ENCODE measurements at regions not wholly inside any gene's neighbourhood (a gene's known extent, or its start where the extent isn't known, plus 50 kb on each side); places are given as distances from the start of the nearest gene placed in this dataset.

GRCh38 chr5:6926491-6927038, 213.3 kb downstream of the TENT4A start:
- DNase-seq = no peak

DNA sequence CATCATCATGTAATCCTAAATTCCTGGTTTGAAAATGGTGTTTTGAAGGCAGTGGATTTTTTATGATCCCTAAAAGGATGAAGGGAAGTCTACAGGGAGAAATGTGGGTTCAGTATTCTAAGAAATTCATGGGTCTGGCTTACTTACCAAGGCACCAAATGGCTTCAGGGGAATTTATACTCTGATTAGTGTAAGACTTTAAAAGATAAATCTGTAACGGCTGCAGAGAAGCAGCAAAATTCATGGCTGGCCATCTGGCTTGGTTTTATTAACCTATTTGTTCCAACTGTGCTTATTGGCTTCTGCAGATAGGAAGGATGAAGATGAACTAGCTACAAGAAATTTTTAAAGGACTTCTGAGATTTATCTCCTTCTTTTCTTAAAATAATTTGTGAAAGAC, 222.8 kb downstream of the TENT4A start:
- DNase-seq = no peak

GRCh38 chr5:6937677-6938076, 224.4 kb downstream of the TENT4A start:
- DNase-seq = no peak

GRCh38 chr5:6941631-6942030, 228.4 kb downstream of the TENT4A start:
- no peak for DNase-seq

GRCh38 chr5:6943197-6944112, 230.2 kb downstream of the TENT4A start:
- DNase-seq = no peak

DNA sequence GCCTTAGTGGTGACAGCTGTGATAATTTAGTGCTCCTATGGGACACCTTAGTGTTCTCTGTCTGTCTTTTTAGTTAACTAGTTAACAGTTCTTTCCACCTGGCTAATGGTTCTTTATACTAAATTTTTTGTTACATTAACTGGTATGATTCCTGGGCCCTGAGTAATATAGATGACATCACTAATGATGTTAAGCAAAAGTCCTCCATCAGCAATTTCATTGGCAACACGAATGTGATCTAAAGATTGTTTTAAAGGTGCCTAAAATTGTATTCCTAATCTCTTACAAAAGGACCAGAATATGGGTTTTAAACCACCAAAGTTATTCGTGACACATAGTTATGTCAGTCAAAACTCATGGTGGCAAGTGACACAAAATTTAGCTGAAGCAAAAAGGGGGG, 235.3 kb downstream of the TENT4A start:
- no peak for DNase-seq

DNA sequence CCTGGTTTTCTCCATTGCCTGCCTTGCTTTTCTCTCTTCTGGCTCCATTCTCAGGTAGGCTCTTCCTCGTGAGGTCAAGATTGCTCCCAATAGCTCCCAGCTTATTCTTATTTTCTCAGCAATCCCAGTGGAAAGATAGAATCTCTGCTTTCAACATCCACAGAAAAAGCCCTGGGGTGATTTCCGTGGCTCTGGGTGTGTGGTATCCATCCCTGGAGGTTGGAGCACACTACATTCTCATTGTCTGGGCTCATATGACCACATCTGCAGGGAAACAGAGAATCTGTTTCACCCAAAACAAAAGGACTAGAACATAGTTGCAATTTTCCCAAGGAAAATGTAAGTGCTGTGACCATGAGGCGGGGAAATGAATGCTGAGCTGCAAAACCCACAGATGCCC, 236.0 kb downstream of the TENT4A start:
- DNase-seq = no peak

- no peak for DNase-seq
These were observed 237.0 kb downstream of the TENT4A start for GRCh38 chr5:6950250-6950649.

- no peak for DNase-seq
These were observed 237.6 kb downstream of the TENT4A start for GRCh38 chr5:6950860-6951259.

- DNase-seq = no peak
These were observed 247.9 kb downstream of the TENT4A start for GRCh38 chr5:6961123-6961522.

GRCh38 chr5:6961837-6962635, 248.8 kb downstream of the TENT4A start:
- no peak for DNase-seq

DNA sequence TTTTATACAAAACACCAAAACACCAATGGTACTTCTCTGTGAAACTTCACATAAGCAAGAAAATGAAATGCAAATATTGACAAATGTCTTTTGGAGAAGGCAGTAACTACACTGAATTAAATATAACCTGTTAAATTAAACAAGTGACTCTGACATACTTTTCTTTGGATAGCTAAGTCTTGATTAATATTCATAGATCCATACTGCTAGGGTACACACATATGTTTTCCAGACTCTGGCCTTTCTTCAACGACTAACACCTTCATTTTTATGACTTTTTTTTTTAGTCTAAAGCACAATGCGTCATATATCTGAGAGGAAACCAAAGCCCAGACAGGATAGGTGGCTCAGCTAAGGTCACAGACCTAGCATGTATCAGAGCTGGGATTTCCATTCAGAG, 263.7 kb downstream of the TENT4A start:
- DNase-seq = no peak

DNA sequence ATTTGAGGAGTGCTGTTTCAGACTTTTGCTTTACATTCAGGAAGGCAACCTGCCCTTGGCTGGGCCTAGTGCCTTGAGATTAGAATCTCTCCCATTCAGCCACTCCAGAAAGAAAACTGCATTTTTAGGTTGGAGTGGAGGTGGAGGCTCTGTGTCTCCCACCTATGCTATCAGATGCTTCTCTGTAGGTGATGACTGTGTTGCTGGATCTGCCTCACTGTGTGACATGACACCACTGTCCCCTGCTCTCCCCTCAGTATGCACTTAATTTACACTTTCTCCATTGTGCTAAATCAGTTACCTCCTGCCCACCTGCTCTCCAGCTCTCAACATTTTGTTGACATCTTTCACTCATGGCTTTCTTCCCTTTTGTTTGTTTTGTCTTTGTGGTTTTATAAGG, 265.8 kb downstream of the TENT4A start:
- DNase-seq = no peak

DNA sequence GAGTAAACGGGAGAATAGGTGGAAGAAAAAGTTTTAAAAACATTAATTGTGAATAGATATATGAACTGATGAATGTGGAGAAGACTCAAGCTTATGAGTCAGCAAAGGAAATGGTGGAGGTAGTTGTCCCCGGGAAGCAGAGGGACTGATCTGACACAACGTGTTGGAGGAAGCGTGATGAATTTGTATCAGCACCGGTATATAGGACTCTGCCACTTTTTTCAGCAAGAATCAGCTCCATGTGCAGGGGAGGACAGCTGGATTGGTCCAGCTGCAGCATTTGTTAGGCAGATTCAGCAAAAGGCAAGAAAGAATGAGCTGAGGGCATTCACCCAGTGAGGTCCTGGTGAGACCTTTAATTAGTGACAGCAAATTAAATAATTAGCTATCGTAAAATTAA, 276.0 kb downstream of the TENT4A start:
- no peak for DNase-seq

DNA sequence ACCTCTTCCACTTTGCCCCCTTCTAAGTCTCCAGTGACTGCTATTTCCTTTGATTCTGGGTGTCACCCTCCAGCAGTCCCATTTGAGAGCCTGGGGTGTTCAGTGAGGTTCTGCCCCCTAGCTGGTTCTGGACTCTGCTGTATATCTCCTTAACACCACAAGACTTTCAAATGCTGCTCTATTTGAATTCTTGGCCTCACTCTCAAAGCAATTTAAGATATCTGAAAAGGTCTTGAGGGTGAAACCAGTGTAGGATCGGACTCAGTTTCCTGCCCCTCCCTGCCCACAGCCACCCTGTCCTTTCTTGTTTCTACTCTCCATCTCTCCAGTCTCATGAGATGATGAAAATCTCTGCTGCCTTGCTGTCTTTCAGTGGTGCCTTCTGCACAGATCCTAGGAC, 280.9 kb downstream of the TENT4A start:
- no peak for DNase-seq

- no peak for DNase-seq
These were observed 281.9 kb downstream of the TENT4A start for GRCh38 chr5:6995115-6995514.

DNA sequence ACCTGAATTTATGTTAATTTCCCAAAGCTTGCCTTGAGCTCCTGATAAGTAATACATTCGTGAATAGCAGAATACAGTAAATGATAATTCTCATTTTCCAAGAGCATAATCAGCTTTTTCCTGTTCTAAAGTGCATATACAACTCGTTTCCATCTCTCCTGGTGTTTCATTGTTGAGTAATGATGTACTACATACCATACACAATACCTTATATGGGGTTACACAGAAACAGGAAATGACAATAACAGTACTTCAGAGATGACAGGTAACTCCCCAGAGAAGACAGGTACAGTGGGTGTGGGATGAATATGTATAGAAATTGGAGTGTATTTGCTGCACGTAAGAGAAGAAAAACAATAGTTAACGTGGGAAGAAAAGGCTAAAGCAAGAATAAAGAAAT, 287.1 kb downstream of the TENT4A start:
- no peak for DNase-seq

DNA sequence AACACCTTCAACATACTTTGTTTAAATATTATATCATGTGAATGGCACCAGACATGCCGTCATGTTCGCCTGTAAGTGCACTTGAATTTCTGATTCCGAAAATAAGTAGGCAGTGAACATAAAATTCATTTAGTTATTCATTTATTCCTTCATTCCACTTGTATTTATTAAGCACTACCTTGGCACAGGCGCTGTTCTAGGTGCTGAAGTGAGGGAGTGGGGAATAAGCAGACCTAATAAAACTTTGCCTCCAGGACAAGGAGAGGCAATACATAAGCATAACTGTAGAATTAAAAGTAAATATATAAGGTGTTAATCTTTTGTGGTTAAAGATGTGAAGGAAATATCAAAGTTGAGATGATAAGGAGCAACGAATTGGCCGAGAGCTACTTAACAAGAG, 297.4 kb downstream of the TENT4A start:
- DNase-seq = no peak

DNA sequence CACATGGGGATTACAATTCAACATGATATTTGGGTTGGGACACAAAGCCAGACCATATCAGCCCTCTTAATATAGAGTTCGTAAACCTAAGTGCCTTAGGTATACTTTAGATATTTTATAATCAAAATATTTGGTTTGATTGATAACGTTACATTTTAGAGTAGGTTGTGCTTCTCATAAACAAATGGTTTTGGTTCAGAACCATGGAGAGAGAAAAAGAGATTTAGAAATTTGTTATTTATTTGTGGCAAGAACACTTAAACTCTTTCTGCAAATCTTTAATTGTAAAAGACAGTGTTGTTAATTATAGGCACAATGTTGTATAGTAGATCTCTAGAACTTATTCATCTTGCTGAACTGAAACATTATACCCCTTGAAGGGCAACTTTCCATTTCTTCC, 298.8 kb downstream of the TENT4A start:
- no peak for DNase-seq

DNA sequence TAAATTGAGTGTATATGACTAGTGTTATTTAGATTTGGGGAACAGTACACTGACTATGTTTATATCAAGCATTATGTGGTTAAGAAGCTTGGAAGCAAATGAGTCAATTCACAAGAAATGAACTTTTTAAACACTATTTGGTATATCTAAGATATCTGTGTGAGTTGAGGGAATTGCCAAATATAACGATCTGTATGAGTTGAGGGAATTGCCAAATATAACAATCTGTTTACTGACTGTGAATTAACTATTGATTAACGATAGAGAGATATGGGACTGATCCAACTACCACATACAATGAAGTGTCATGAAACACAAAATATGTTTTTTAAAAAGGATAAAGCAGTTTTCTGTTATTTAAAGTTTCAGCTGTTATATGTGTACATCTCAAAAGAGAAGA, 301.4 kb downstream of the TENT4A start:
- no peak for DNase-seq

DNA sequence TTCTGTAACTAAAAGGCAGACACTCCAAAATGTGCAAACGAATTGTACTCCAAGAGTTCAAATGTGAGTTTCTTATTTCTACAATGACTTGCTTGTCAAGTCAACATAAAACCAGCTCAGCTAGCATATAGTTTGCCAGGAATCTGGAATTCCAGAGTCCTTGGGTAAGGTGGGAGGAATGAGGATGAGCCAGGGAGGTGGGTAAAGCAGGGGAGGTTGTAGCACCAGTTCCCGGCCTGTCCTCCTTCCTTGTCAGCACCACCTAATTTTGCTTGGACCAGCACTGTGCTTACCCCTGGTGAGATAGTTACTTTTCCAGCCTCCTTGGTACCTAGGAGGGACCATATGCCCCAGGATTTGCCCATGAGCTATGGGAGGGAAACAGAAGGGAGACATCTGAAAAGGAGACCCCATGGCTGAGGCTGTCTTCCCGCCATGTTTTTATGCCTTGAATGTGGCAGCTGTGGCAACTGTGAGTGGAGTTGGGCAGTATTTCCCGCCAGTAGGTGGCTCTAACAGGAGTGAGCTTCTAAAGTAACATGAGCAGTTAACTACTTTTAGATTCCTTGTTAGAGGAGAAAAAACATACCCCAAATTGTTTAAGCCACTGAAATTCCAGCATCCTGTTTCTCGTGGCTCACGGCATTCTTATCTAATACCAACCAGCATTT, 302.5 kb downstream of the TENT4A start:
- DNase-seq = no peak

GRCh38 chr5:7016999-7017747, 303.9 kb downstream of the TENT4A start:
- no peak for DNase-seq

DNA sequence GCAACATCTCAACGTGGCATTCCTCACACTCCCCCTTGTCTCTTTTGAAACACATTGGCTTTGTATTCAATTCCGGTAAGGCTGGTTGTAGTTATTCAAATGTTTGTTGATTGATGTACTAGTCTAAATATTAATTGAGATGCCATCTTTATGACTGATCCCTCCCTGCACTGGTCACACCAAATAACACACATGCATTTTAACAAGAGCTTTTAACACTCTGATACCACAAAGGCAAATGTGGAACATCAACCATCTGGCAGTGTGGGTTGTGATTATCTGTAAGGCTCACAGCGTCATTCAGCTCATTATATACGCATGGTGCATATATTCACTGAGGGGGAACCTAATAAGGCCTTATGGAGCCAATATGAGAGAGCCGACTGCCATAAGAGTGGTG, 305.0 kb downstream of the TENT4A start:
- no peak for DNase-seq
